ENCODE measurements at regions not wholly inside any gene's neighbourhood (a gene's known extent, or its start where the extent isn't known, plus 50 kb on each side); places are given as distances from the start of the nearest gene placed in this dataset.

DNA sequence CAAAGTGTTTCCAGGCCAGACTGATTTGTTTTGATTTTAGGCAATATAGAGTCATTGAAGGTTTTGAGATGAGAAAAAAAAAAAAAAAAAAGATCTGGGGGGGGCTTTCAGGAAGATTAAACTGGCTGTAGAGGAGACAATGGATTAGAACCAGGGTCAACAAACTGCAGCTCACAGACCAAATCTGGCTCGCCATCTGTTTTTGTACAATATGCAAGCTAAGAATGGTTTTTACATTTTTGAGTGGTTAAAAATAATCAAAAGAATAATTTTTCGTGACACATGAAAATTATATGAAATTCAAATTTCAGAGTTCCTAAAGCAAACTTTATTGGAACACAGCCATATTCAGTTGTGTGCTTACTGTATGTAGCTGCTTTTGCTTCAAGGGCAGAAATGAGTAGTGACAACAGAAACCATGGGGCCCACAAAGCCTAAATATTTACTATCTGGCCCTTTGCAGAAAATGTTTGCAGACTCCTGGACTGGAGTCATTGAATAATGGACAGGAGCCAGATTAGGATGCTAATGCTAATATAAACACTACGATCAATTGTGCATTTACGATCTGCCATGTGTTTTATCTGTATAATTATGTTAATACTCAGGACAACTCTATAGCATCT, 375.7 kb upstream of the DAB1 start:
- no peak for DNase-seq (ENCODE audit: low spot score)

DNA sequence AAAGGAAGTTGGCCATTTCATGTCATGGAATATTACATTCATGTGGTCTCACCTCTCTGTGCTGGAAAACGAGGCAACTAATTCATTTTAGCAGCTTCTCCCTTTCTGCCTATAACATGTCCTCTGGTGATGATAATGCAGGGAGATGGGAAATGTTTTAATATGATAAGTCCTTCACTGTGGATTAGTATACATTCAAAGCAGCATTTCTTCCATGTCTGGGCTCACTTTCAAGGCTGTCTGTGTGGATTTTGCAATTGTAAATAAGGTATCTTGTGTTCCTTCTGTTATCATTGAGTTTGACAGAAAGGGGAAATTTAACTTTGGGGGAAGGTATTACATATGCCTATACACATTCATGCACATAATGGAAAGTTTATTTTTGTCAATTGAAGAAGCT, 374.7 kb upstream of the DAB1 start:
- DNase-seq (ENCODE audit: low spot score), result no peak

DNA sequence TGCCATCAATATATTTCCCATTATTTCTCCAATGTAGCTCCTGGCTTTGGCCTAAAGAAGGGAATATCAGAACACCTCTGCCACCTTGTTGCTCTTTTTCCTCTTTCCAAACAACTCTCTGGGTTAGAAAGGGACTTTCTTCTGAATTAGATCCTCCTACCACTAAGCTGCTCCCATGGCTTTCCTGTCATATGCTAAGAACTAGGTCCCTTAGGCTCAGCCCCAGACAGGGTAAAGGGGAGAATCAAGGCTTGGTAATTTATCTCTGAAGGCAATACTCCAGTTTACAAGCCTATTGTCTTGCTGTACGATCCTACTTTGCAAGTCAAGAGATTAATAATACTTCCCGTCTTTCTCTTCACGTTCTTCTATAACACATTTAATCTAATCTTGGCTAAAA, 373.2 kb upstream of the DAB1 start:
- no peak for DNase-seq (ENCODE audit: low spot score)

DNA sequence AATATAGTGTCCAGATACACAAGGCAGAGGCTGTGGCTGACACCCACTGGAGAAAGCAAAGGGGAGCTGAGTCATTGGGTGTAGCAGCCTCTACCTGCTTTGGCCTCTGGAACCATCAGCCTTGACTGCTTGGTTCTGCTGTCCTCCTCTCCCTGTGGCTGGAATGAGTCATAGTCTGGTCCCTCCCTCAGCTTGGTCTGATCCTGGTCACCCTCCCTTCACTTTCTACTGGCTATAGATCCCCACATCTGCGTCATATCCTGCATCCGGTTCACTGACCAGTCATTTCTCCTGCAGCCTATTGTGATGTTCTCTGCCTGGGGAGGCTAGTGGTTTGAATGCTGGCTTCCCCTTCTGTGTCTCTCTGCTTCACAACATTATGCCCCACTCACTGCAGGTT, 372.8 kb upstream of the DAB1 start:
- DNase-seq (ENCODE audit: low spot score), result peak; percentile 10

DNA sequence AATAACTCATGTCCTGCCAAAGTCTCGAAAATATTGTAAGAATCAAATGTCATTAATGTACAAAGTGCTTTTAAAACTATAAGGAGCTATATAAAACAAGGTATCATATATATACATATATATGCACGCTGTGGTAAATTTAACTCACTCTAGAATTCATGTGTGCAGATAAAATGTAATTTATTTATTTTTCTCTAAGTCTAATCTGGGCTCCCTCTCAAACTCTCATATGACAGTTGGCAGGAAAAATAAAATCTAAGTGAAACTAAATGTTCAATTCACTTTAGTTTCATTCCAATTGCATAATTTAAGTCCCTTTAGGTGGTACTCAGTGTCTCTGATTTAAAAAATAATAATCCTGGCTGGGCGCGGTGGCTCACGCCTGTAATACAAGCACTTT, 372.0 kb upstream of the DAB1 start:
- no peak for DNase-seq (ENCODE audit: low spot score)

DNA sequence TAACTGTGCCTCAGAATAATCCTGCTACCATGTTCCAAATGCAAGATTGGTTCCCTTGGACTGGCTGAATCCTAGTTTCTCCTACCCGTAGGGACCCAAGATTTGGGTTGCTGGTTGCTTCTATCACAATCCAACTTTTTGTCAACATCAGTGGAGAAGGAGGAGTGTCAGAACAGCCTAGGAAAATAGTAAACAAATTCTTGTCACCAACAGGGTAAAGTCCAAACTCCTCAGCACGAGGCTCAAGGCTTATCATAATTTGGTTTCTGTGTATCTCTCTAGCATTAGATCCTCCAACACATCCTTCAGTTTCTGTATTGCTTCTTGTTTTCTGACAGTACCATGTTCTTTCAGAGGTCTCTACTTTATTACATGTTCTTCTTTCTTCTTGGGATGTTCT, 370.2 kb upstream of the DAB1 start:
- no peak for DNase-seq (ENCODE audit: low spot score)

DNA sequence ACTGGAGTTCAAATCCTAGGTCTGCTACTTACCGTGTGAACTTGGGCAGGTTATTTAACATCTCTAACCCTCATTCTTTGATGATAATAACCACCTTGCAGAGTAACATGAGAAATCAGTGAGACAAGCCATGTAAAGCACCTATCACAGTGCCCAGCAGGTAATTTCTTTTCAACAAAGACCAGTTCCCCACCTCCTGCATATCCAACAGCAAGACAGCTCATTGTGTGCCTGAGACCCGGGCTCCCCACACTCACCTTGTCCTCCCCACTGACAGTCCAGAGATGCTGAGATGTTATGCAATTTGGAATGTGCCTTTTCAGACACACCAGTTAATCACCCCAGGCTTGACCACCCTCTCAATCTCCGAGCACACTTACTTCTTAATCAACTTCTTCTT, 367.6 kb upstream of the DAB1 start:
- no peak for DNase-seq (ENCODE audit: low spot score)

DNA sequence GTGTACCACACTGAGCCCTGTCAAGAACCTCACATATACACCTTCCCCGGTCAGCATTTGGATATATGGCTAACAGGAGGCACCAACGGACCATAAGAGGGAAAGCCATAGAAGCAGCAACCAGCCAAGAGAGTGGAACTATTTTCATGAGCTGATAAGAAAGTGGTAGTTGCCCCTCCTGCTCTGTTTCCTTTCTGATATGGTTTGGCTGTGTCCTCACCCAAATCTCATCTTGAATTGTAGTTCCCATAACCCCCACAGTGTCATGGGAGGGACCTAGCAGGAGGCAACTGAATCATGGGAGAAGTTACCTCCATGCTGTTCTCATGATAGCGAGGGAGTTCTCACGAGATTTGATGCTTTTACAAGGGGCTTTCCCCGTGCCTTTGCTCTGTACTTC, 366.1 kb upstream of the DAB1 start:
- DNase-seq (ENCODE audit: low spot score), result no peak

DNA sequence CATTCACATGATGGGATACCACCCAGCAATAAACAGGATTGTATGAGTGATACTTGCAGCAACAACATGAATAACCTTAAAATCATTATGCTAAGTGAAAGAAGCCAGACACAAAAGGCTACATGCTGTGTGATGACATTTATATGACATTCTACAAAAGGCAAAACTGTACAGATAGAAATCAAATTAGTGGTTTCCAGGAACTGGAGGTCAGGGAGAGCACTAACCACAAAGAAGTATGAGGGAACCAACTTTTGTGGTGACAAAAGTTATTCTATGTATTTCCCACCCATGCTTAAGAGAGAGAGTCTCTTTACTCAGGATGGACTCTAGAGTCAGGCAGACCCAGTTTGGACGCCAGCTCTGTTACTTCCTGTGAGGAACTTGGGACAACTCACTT, 364.5 kb upstream of the DAB1 start:
- DNase-seq (ENCODE audit: low spot score), result no peak

DNA sequence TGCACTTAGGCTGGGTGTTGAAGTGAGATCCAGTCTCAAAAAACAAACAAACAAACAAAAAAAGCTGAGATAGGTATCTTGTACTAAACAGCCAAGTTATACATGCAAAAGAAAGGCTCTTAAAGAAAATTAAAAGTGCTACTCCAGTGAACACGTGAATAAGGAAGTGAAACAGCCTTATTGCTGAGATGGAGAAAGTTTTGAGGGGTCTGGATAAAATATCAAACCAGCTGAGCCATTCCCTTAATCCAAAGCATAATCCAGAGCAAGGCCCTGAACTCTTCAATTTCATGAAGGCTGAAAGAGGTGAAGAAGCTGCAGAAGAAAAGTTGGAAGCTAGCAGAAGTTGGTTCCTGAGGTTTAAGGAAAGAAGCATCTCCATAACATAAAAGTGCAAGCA, 360.5 kb upstream of the DAB1 start:
- DNase-seq (ENCODE audit: low spot score), result no peak

DNA sequence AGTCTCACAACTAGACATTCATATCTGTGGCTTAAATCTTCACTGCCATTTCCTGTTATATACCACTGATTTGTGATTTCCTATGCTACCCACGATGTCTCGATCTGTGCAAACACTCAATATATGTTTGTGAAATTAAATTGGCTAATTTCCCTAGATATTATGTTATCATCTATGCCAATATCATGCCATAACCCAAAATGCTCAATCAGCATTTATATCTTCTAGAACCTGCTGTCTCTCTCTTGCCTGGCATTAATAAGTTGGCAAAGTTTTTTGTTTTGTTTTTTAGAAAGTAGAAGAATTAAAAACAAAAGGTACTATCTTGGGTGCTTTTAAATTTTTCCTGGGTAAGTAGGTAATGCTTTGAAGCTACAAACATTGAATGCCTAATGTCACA, 358.5 kb upstream of the DAB1 start:
- DNase-seq (ENCODE audit: low spot score), result no peak

DNA sequence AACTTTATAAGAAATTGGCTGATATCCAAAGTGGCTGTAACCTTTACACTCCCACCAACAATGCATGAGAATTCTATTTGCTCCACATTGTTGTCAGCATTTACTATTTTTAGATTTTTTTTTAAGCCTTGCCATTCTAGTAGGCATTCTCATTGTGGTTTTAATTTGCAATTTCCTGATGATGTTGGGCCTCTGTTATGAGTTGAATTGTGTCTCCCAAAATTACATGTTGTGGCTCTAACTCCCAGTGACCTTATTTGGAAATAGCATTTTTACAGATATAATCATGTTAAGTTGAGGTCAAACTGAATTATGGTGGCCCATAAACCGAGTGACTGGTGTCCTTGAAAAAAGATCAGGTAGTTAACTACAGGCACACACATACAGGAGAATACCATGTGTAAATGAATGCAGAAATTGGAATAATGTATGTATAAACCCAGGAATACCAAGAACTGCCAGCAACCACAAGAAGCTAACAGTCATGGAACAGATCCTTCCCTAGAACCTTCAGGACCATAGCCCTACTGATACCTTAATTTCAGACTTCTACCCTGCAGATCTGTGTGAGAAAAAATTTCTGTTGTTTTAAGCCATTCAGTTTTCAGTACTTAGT, 348.8 kb upstream of the DAB1 start:
- no peak for DNase-seq (ENCODE audit: low spot score)

DNA sequence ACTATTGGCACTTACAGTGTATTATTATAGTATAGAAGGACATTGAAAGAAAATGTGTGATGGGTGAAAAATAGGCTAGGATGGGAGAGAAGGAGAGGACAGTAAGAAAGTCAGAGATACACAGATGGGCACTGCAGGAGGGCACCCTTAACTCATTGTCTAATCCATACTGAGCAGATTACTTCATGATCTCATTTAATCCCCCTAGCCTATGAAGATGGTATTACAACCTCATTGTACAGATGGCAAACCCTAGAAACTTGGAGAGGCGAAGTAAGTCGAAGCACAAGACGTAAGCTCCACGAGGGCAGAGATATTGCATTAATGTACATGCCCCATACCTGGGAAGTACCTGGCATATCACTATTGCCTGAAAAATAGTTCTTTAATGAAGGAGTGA, 346.9 kb upstream of the DAB1 start:
- DNase-seq (ENCODE audit: low spot score), result no peak

DNA sequence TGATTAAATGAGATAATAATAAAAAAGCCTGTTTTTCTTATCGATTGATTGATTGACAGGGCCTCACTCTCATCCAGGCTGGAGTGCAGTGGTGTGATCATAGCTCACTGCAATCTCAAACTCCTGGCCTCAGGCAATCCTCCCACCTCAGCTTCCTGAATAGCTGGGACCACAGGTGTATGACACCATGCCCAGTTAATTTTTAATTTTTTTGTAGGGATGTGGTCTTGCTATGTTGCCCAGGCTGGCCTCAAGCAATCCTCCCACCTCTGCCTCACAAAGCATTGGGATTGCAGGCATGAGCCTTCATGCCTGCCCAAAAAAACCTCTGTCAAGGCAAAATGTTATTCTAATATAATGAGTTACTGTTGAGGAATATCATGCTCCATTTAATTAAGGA, 346.4 kb upstream of the DAB1 start:
- DNase-seq (ENCODE audit: low spot score), result no peak

DNA sequence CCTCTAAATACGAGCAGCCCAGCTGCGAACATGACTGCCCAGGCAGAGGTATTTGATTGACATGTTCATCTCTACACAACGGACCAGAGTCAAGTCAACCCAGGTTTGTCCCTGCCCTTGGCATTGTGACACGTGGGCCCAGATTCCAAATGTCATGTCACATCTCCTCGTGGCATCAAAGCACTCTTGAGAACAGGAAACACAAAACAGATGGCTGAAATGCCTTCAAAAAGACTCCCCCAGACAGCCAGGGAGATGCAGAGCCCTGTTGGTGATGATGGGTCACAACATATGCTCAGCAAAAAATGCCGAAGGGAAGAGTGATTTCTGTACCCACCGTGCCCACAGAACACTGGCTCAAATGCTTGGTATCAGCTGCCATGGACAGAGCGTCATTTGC, 337.8 kb upstream of the DAB1 start:
- no peak for DNase-seq (ENCODE audit: low spot score)

DNA sequence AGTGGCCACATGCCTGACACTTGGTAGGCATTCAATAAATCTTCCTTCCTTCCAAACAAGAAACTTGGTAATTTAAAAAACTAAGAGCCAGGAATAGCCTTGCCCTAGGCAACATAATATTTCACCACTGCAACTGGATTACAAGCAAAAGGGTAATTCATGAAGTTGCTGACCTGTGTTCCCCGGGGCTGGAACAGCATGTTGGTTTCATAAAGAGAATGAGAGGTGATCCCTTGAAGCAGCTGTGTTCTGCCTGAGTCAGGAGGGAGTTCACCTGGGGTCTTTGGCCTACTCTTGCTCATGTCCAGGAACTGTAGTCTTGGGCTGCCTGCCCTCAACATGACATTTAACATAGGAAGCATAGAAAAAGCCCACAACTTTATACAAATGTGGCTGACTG, 329.0 kb upstream of the DAB1 start:
- no peak for DNase-seq (ENCODE audit: low spot score)

DNA sequence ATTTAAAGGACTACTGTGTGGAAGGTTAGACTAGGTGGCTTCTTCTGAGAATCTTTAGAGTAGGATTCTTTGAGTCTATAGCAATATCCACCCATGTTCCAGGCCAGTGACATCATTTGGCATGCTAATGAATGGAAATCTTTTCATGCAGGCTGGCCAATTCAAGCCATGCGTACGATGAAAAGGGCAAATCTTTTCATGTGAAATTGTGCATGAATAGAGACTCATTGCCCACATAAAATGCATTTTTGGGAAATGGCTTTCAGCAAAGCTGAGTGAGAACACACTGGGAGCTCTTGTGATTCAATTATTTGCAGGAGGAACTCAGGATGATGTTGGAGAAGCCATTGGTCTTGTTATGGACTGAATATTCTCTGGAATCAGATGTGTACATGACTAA, 324.9 kb upstream of the DAB1 start:
- no peak for DNase-seq (ENCODE audit: low spot score)

DNA sequence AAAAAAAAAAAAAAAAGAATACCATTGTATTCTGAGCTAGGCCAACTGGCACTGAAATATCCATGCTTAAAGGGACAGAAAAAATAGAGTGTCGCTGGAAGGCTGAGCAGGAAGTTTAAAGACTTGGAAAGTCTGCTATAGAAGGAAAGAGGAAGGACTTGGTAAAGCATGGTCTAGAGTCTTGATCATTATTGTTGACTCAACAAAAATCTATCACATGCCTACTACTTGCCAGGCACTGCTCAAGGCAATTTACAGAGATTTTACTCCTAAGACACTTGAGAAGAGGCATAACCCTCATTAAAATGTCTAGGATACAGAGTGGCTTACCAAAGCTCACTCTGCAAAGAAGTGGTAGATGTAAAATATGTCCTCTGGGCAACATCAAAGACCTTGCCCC, 324.0 kb upstream of the DAB1 start:
- no peak for DNase-seq (ENCODE audit: low spot score)

DNA sequence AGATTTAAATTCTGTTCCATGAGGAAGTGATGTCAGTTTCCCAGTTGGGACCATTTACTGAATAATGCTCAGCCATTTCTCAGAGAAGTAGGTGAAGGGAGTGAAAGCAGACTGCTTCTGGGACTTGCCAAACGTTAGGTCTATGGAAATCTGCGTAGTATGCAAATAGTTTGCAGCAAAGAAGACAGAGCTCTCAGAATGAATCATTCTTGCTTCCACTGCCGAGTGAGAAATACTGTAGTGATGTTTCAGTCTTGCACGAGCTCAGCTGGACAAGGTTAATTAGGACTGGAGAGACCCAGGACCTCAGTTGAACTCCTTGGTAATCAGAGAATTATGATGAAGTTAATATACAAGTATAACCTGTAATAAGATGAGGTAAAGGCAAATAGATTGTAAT, 317.7 kb upstream of the DAB1 start:
- DNase-seq (ENCODE audit: low spot score), result no peak

DNA sequence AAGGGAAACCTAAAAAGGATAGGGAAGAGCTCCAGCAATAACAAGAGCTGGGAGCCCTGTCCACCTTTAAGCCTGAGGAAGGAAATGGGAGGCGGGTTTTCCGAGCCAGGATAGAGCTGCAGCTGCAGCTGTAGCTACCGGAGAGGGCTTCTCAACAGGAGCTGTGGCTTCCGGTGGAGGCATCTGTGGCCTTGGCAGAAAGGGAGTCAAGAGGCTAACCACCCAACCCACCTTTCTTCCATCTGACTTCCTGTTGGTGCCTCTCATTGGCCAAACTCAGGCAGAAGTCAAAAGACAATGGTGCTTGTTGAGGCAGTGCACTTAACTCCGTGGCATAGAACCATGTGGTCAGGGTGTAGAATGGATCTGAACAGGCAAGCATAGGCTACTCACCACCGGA, 313.1 kb upstream of the DAB1 start:
- no peak for DNase-seq (ENCODE audit: low spot score)

DNA sequence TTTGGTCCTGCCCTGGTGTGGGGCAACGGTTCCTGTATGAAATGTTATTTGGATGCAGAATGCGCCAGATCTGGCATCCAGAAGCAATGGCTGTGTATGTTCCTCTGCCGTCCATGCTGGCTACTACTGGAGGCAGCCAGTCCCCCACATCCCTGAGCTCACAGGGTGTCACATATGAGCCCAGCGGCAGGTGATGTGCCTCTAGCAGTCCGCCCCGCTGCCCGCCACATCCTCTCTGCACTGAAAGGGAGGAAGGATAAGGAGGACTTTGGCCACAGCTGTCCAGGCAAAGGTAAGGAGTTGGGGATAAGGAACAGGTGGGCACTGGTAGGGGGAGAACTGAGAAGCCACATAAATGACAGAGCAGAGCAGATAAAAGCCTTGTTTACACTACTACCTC, 305.3 kb upstream of the DAB1 start:
- DNase-seq (ENCODE audit: low spot score), result no peak

DNA sequence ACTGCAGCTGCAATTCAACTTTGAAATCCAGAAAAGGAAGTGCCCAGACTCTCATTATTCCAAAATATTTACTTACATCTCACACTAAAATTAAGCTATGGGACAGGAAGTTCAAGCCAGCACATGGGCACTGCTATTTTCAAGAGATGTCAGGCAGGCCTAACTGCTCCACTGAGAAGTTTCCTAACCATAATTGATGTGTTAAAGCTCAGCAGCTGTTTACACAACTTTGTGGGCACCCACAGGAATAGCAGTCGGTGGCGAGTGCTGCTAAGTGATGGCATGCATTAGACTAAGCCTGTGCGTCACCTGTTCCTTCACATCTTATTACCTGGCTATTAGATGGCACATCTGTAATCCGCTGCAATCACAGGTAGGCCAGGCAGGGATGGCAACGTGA, 303.3 kb upstream of the DAB1 start:
- no peak for DNase-seq (ENCODE audit: low spot score)

DNA sequence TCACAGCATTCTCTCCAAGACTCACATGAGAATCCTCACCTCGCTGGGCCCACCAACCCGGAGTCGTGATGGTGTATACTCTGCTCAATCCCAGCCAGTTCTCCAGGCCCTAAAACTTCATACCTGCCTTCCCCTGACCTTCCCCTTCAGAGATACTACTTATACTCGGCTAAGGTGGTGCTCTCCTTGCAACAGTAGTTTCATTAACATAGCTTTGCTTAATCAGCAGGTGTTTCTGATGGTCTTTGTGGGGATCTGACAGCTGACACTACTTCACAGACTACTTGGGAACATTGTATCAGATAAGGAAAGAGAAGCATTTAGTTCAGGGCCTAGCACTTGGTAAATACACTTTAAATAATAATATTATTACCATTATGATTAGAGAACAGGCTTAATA, 301.5 kb upstream of the DAB1 start:
- no peak for DNase-seq (ENCODE audit: low spot score)

DNA sequence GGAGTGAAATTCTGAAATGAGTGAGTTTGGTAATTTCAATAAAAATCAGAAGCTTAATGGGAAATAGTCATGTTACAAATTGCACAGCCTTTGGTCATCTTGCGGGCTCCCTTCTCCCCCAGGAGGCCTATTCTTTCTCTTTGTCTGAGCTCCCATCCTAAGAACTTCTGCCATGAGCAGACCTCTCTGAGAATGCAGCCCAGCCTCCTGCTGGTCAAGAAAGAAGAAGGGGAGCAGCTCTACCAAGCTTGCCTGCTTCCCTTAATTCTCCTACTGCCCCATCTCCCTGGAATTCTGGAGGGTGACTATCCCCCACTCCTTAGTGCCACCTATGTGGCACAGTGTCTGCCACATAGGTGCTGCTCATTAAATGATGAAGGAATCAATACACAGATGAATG, 300.7 kb upstream of the DAB1 start:
- no peak for DNase-seq (ENCODE audit: low spot score)
